Naive thymus-derived CD8-positive, alpha-beta T cell (primary cell): ENCODE measurements at regions not wholly inside any gene's neighbourhood (a gene's known extent, or its start where the extent isn't known, plus 50 kb on each side); places are given as distances from the start of the nearest gene placed in this dataset.

Source experiments
- ATAC-seq, 2 donors: fragments of 150-1000 bp; cut with Tn5 transposase in 1 of 2; sonication (Bioruptor Pico), chemical (Tn5 transposase) in 1 of 2; 1 replicate in 1 of 2; 2 replicates in 1 of 2; pipeline ENCODE4 v1.10.0; 2021; ENCODE audit warnings: mild to moderate bottlenecking in 2 of 2, moderate library complexity in 2 of 2
- POLR2A ChIA-PET: fragments of 350-600 bp; sonication (Branson Sonifier 250); formaldehyde crosslinking; loops from one replicate; lab custom pipeline; 2021; ENCODE audit warnings: antibody characterized with exemption; lab: Charles Lee
- DNase-seq, 10 donors: peaks; one replicate each; pipeline versions ENCODE4 v3.0.0 to v3.0.0-alpha.2; 2020 to 2022
- H3K27ac Mint-ChIP-seq, 10 donors: one replicate each; pipeline ENCODE4 v1.8.0; 2020 to 2022; ENCODE audit warnings: mild to moderate bottlenecking in 10 of 10, mixed read lengths in 10 of 10, moderate library complexity in 4 of 10, inconsistent platforms in 1 of 10
- H3K27me3 Mint-ChIP-seq, 5 donors: one replicate each; pipeline ENCODE4 v1.8.0; 2021 to 2022; ENCODE audit warnings: mixed read lengths in 5 of 5
- H3K36me3 Mint-ChIP-seq, 3 donors: one replicate each; pipeline ENCODE4 v1.8.0; 2020 to 2022; ENCODE audit warnings: mixed read lengths in 3 of 3, mild to moderate bottlenecking in 2 of 3, inconsistent platforms in 1 of 3
- H3K4me1 Mint-ChIP-seq, 4 donors: one replicate each; pipeline ENCODE4 v1.8.0; 2021 to 2022; ENCODE audit warnings: mixed read lengths in 4 of 4
- H3K4me3 Mint-ChIP-seq, 10 donors: one replicate each; pipeline ENCODE4 v1.8.0; 2020 to 2022; ENCODE audit warnings: mild to moderate bottlenecking in 10 of 10, mixed read lengths in 10 of 10, moderate library complexity in 6 of 10, inconsistent platforms in 1 of 10
- H3K9me3 Mint-ChIP-seq, 9 donors: one replicate each; pipeline ENCODE4 v1.8.0; 2020 to 2022; ENCODE audit warnings: mixed read lengths in 9 of 9, mild to moderate bottlenecking in 3 of 9, inconsistent platforms in 1 of 9, moderate library complexity in 1 of 9

- peaks cover 0 to 4% (median 0%) of the 10 kb centered on the region in 3 donors for H3K36me3 Mint-ChIP-seq
- H3K27me3 Mint-ChIP-seq = no peaks in the 10 kb centered on the region
- no peak overlapping the region for H3K27ac Mint-ChIP-seq
- no peak for DNase-seq
- POLR2A ChIA-PET = no interaction called here
- no peak overlapping the region for H3K4me3 Mint-ChIP-seq
- ATAC-seq = no peak
- H3K4me1 Mint-ChIP-seq = no peaks in the 10 kb centered on the region
- peaks cover 0 to 17% (median 7%) of the 10 kb centered on the region in 9 donors for H3K9me3 Mint-ChIP-seq
Observed at GRCh38 chr10:36096576-36096975, 454.5 kb upstream of the FZD8 start.

- no peak for ATAC-seq
- no peak overlapping the region for H3K27ac Mint-ChIP-seq
- POLR2A ChIA-PET = no interaction called here
- no peak for DNase-seq
- peaks cover 0 to 4% (median 0%) of the 10 kb centered on the region in 3 donors for H3K36me3 Mint-ChIP-seq
- H3K9me3 Mint-ChIP-seq = peaks cover 0 to 15% (median 2%) of the 10 kb centered on the region in 9 donors
- H3K4me1 Mint-ChIP-seq = no peaks in the 10 kb centered on the region
- H3K4me3 Mint-ChIP-seq = no peak overlapping the region
- H3K27me3 Mint-ChIP-seq = peaks cover 0 to 3% (median 0%) of the 10 kb centered on the region in 5 donors
Observed at GRCh38 chr10:36094096-36094495, 452.0 kb upstream of the FZD8 start.

DNA sequence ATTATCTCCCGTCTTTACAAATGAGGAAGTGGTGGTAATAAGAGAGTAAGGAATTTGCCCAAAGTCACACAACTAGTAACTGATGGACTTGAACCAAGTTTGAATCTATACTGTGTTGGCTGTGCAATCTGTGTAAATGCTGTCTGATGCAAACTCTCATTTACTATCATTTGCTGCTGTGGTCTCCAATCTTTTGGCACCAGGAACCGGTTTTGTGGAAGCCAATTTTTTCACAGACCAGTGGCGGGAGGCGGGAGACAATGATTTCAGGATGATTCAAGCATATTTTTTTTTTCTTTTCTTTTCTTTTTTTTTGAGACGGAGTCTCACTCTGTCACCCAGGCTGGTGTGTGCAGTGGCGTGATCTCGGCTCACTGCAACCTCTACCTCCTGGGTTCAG lies 450.0 kb upstream of the FZD8 start:
- POLR2A ChIA-PET = no interaction called here
- Mint-ChIP-seq H3K9me3 (peaks cover 0 to 13% (median 0%) of the 10 kb centered on the region in 9 donors), H3K27ac (no peak overlapping the region), H3K36me3 (peaks cover 0 to 4% (median 0%) of the 10 kb centered on the region in 3 donors), H3K27me3 (peaks cover 0 to 3% (median 0%) of the 10 kb centered on the region in 5 donors), H3K4me1 (no peaks in the 10 kb centered on the region), H3K4me3 (no peak overlapping the region)
- no peak for ATAC-seq
- DNase-seq = no peak

DNA sequence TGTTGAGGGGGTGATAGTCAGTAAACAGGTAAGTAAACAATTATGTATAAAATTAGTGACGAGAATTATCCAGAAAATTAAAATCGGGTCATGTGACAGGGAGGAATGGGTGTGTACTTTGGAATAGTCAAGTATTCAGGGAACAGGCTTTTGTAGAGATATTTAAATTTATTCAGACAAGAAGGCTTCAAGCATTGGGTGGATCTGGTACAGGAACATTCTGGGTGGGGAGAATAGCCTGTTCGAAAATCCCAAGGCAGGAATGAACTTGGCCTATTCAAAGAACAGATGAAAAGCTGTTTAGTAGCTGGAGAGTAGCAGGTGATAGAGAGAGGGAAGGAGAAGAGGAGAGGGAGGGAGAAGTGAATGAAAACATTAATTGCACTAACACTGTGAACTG lies 448.9 kb upstream of the FZD8 start:
- H3K9me3 Mint-ChIP-seq = peaks cover 0 to 17% (median 0%) of the 10 kb centered on the region in 9 donors
- H3K4me1 Mint-ChIP-seq = no peaks in the 10 kb centered on the region
- POLR2A ChIA-PET = no interaction called here
- H3K27me3 Mint-ChIP-seq = peaks cover 0 to 3% (median 0%) of the 10 kb centered on the region in 5 donors
- no peak overlapping the region for H3K27ac Mint-ChIP-seq
- peaks cover 0 to 4% (median 0%) of the 10 kb centered on the region in 3 donors for H3K36me3 Mint-ChIP-seq
- ATAC-seq (no peak), DNase-seq (no peak)
- H3K4me3 Mint-ChIP-seq = no peak overlapping the region

DNA sequence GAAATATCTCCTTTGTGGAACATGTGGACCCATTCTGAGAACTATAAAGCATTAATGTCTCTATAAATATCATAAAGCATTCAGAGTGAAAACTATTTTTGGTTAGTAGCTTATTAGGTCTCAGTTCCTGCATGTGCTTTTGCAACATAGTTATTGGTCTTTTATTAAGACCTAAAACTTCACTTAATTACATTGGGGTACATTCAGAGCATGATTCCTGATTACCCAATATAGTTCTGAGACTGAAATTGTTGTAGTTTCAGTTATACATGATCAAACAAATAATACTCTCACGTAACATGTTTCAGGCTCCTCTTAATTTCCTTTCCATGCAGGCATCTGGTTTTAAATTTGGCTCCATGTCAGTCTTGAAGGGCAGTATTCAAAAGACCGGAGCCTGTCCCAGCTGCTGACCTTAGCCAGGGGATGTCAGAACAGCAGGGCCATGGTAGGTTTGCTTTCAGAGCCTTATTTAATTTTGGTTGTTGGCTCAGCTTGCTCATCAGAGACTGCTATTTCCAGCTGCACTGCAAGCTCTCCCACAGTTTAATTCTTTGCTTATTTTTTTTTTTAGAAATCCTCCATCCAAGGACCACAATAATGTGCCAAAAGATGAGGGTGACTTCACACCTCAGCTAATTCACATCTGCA lies 447.8 kb upstream of the FZD8 start:
- DNase-seq (no peak), ATAC-seq (no peak)
- POLR2A ChIA-PET = no interaction called here
- Mint-ChIP-seq H3K36me3 (no peaks in the 10 kb centered on the region), H3K9me3 (peaks cover 0 to 16% (median 0%) of the 10 kb centered on the region in 9 donors), H3K27ac (no peak overlapping the region), H3K4me1 (no peaks in the 10 kb centered on the region), H3K4me3 (no peak overlapping the region), H3K27me3 (peaks cover 0 to 3% (median 0%) of the 10 kb centered on the region in 5 donors)

- Mint-ChIP-seq H3K4me3 (no peak overlapping the region), H3K9me3 (peaks cover 0 to 21% (median 4%) of the 10 kb centered on the region in 9 donors), H3K4me1 (no peaks in the 10 kb centered on the region), H3K27me3 (peaks cover 0 to 3% (median 0%) of the 10 kb centered on the region in 5 donors), H3K27ac (no peak overlapping the region), H3K36me3 (no peaks in the 10 kb centered on the region)
- POLR2A ChIA-PET = no interaction called here
- ATAC-seq = no peak
- no peak for DNase-seq
Observed at GRCh38 chr10:36087006-36088005, 445.2 kb upstream of the FZD8 start.

DNA sequence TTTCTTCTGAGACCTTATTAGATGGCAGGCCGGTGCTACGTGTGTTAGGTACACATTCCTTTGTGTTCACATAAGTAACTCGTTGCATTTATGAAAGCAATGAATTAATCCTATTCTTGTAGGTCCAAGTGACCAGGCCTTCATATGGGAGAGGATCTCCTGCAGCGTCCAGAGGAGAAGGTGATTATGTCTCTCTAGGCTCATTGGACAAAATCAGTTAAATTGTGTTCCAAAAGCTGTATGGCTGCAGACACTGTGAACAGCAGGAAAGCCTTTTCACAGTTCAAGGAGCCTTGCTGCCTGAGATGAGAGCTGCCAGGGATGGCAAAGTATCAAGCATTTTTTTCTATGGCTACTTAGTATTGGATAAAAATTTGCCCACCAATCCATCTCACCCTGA lies 433.1 kb upstream of the FZD8 start:
- H3K4me3 Mint-ChIP-seq = no peak overlapping the region
- no peak overlapping the region for H3K27ac Mint-ChIP-seq
- no peaks in the 10 kb centered on the region for H3K4me1 Mint-ChIP-seq
- H3K9me3 Mint-ChIP-seq = peaks cover 0 to 9% (median 4%) of the 10 kb centered on the region in 9 donors
- POLR2A ChIA-PET = no interaction called here
- ATAC-seq = no peak
- no peaks in the 10 kb centered on the region for H3K36me3 Mint-ChIP-seq
- DNase-seq = no peak
- H3K27me3 Mint-ChIP-seq = peaks cover 0 to 4% (median 0%) of the 10 kb centered on the region in 5 donors

GRCh38 chr10:36073796-36074345 lies 431.8 kb upstream of the FZD8 start:
- DNase-seq (no peak), ATAC-seq (no peak)
- Mint-ChIP-seq H3K27me3 (peaks cover 0 to 4% (median 0%) of the 10 kb centered on the region in 5 donors), H3K9me3 (peaks cover 0 to 6% (median 0%) of the 10 kb centered on the region in 9 donors), H3K4me1 (no peaks in the 10 kb centered on the region), H3K4me3 (no peak overlapping the region), H3K27ac (no peak overlapping the region), H3K36me3 (no peaks in the 10 kb centered on the region)
- POLR2A ChIA-PET = no interaction called here

- POLR2A ChIA-PET = no interaction called here
- DNase-seq (no peak), ATAC-seq (no peak)
- H3K4me3 Mint-ChIP-seq = no peak overlapping the region
- no peaks in the 10 kb centered on the region for H3K27me3 Mint-ChIP-seq
- peaks cover 0 to 14% (median 5%) of the 10 kb centered on the region in 9 donors for H3K9me3 Mint-ChIP-seq
- no peaks in the 10 kb centered on the region for H3K4me1 Mint-ChIP-seq
- no peaks in the 10 kb centered on the region for H3K36me3 Mint-ChIP-seq
- no peak overlapping the region for H3K27ac Mint-ChIP-seq
Observed at GRCh38 chr10:36068542-36068941, 426.4 kb upstream of the FZD8 start.

DNA sequence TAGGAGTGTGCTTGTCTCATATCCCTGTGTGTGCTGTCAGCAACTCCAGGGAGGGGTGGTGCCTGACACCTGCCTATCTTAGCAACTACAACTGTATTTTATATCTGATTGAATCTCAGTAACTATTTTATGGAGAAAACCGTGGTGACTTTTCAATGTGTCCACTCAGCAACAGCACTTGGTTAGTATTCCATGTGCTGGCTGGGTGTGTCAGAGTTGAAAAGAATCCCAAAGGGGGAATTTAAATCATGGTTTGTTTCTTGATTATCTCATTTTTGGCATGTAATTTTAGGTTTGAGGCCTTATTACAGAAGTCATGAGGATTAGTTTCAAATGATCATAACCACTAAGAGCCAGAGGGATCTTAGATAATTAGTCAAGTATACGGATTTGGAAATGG lies 425.7 kb upstream of the FZD8 start:
- no peaks in the 10 kb centered on the region for H3K4me1 Mint-ChIP-seq
- H3K36me3 Mint-ChIP-seq = no peaks in the 10 kb centered on the region
- no peak overlapping the region for H3K4me3 Mint-ChIP-seq
- POLR2A ChIA-PET = no interaction called here
- H3K27me3 Mint-ChIP-seq = no peaks in the 10 kb centered on the region
- H3K27ac Mint-ChIP-seq = no peak overlapping the region
- H3K9me3 Mint-ChIP-seq = peaks cover 0 to 16% (median 8%) of the 10 kb centered on the region in 9 donors
- DNase-seq (no peak), ATAC-seq (no peak)

DNA sequence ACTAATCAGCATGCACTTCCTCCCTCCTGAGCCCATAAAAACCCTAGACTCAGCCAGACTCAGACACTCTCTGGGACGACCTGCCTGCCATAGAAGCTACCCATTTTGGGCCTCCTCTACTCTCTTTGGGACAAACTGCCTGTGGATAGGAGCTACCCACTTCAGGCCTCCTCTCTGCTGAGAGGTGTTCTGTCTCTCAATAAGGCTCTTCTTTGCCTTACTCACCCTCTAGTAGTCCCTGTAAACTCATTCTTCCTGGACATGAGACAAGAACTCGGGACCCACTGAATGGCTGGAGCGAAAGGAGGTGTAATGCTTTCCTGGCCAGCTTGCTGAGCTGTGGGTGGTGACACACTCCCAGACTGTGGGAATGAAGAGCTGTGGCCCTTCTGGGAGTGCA lies 424.8 kb upstream of the FZD8 start:
- Mint-ChIP-seq H3K36me3 (no peaks in the 10 kb centered on the region), H3K27me3 (no peaks in the 10 kb centered on the region), H3K4me3 (no peak overlapping the region), H3K27ac (no peak overlapping the region), H3K9me3 (peaks cover 0 to 16% (median 9%) of the 10 kb centered on the region in 9 donors), H3K4me1 (no peaks in the 10 kb centered on the region)
- ATAC-seq (no peak), DNase-seq (no peak)
- POLR2A ChIA-PET = no interaction called here

DNA sequence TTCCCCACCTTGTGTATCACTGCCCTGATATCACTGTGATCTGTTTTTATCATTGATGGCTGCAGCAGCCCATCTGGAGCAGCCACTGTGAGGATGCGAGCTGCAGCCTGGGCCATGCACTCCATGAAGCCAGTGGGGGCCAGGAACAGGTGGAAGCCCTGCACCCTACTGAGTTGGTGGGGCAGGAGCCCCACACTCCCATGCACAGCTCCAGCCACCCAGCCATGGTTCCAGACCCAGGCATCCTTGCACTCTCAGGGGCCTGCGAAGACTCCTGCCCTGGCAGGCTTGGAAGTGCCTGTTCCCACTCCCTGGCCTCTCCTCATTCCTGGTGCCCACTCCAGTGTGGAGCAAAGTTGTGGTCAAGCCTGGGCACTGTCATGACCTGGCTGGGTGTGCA lies 424.0 kb upstream of the FZD8 start:
- Mint-ChIP-seq H3K27me3 (no peaks in the 10 kb centered on the region), H3K27ac (no peak overlapping the region), H3K36me3 (no peaks in the 10 kb centered on the region), H3K4me3 (no peak overlapping the region), H3K4me1 (no peaks in the 10 kb centered on the region), H3K9me3 (peaks cover 0 to 16% (median 9%) of the 10 kb centered on the region in 9 donors)
- POLR2A ChIA-PET = no interaction called here
- ATAC-seq (no peak), DNase-seq (no peak)

- H3K9me3 Mint-ChIP-seq = peaks cover 0 to 24% (median 11%) of the 10 kb centered on the region in 9 donors
- H3K27ac Mint-ChIP-seq = no peak overlapping the region
- H3K36me3 Mint-ChIP-seq = peaks cover 0 to 4% (median 0%) of the 10 kb centered on the region in 3 donors
- DNase-seq = no peak
- no peak overlapping the region for H3K4me3 Mint-ChIP-seq
- POLR2A ChIA-PET = no interaction called here
- H3K4me1 Mint-ChIP-seq = no peaks in the 10 kb centered on the region
- H3K27me3 Mint-ChIP-seq = no peaks in the 10 kb centered on the region
- no peak for ATAC-seq
Observed at GRCh38 chr10:36063396-36063795, 421.3 kb upstream of the FZD8 start.
